HepG2 (cell line): ENCODE measurements at regions not wholly inside any gene's neighbourhood (a gene's known extent, or its start where the extent isn't known, plus 50 kb on each side); places are given as distances from the start of the nearest gene placed in this dataset.

Experiments used
- ATAC-seq: fragments of 200-7000 bp; cut with Tn5 transposase; 3 replicates; pipeline ENCODE4 v1.9.1; 2020; ENCODE audit warnings: mild to moderate bottlenecking, moderate library complexity
- BruUV-seq: library from RNA; stranded (reverse); fragments of 400-500 nt; replicated peaks from 2 replicates; lab custom pipeline; 2021; lab: Mats Ljungman, UMichigan
- CTCF ChIA-PET: fragments of 300-600 bp; formaldehyde crosslinking; extraction: SDS; loops from one replicate; lab custom pipeline; 2021; ENCODE audit warnings: low total read pairs, inconsistent platforms, low intra/inter-chr PET ratio; lab: Yijun Ruan, JAX
- POLR2A ChIA-PET: fragments of 350-600 bp; sonication (Branson Sonifier 250); formaldehyde crosslinking; loops from one replicate; lab custom pipeline; 2020; ENCODE audit warnings: antibody characterized with exemption, inconsistent platforms; lab: Yijun Ruan, JAX
- DNase-seq: peaks from one replicate; pipeline ENCODE4 v3.0.0-alpha.2; 2015; ENCODE audit warnings: low spot score
- FAIRE-seq: peaks from 3 replicates; lab custom pipeline; 2011; peaks lifted over from hg19 to GRCh38; lab: Jason Lieb, UNC
- H2AFZ ChIP-seq: one replicate; pipeline ENCODE4 v1.6.1; 2011; ENCODE audit warnings: low read length, inconsistent platforms
- H3K27ac ChIP-seq: fragments of 300-600 bp; 3 replicates; pipeline ENCODE4 v1.8.0; 2011; ENCODE audit warnings: mixed run types, mild to moderate bottlenecking, mixed read lengths, low read length, inconsistent platforms; ENCODE audit not compliant: insufficient read depth; ENCODE audit errors: extremely low read length
- H3K27me3 ChIP-seq, 2 experiments: fragments of 200-600 bp in 1 of 2; 2 replicates in 1 of 2; 3 replicates in 1 of 2; pipeline versions ENCODE4 v1.6.0 to v1.8.0; 2011; ENCODE audit warnings: low read length in 2 of 2, mild to moderate bottlenecking in 2 of 2, moderate library complexity in 2 of 2, inconsistent platforms in 1 of 2; ENCODE audit not compliant: insufficient read depth in 2 of 2, control insufficient read depth in 1 of 2
- H3K36me3 ChIP-seq, 2 experiments: fragments of 200-600 bp in 1 of 2; replicated peaks in 1 of 2; 2 replicates in 1 of 2; 3 replicates in 1 of 2; pipeline versions ENCODE4 v1.5.1 to v1.8.0; 2011; ENCODE audit warnings: low read length in 2 of 2, inconsistent platforms in 1 of 2; ENCODE audit not compliant: insufficient read depth in 2 of 2, control insufficient read depth in 1 of 2
- H3K4me1 ChIP-seq: 2 replicates; pipeline ENCODE4 v1.5.1; 2012; ENCODE audit warnings: low read length, inconsistent platforms; ENCODE audit not compliant: insufficient read depth
- H3K4me2 ChIP-seq: 2 replicates; pipeline ENCODE4 v1.6.0; 2011; ENCODE audit warnings: low read depth, low read length, inconsistent platforms
- H3K4me3 ChIP-seq, 3 experiments: fragments of 200-600 bp in 1 of 3; sonication (generic), shearing (Covaris generic) in 1 of 3; replicated peaks in 1 of 3; 2 replicates each; pipeline ENCODE4 v1.5.1; 2011 to 2016; ENCODE audit warnings: low read length in 3 of 3, inconsistent platforms in 2 of 3, low read depth in 2 of 3, mild to moderate bottlenecking in 2 of 3, control low read depth in 1 of 3, mixed read lengths in 1 of 3; ENCODE audit not compliant: insufficient read depth in 1 of 3
- H3K79me2 ChIP-seq: one replicate; pipeline ENCODE4 v1.6.1; 2011; ENCODE audit warnings: low read length, inconsistent platforms; ENCODE audit not compliant: insufficient read depth
- H3K9ac ChIP-seq: 2 replicates; pipeline ENCODE4 v1.6.0; 2011; ENCODE audit warnings: mild to moderate bottlenecking, low read depth, low read length, inconsistent platforms; ENCODE audit not compliant: insufficient read depth
- H3K9me3 ChIP-seq: 2 replicates; pipeline ENCODE4 v1.5.1; 2012; ENCODE audit warnings: mild to moderate bottlenecking, low read length
- H4K20me1 ChIP-seq: 2 replicates; pipeline ENCODE4 v1.6.0; 2011; ENCODE audit warnings: inconsistent platforms, mild to moderate bottlenecking, low read length, moderate library complexity; ENCODE audit not compliant: insufficient read depth
- FOXC1 ChIP-seq: sonication (generic); formaldehyde crosslinking; IDR thresholded peaks from 2 replicates; pipeline ENCODE4 v1.8.0; 2022; ENCODE audit warnings: mild to moderate bottlenecking, missing genetic modification reagents, borderline replicate concordance
- HDAC1 ChIP-seq: sonication (generic); formaldehyde crosslinking; IDR thresholded peaks from 2 replicates; pipeline ENCODE4 v1.5.1; 2020; ENCODE audit warnings: mild to moderate bottlenecking, missing genetic modification reagents
- HNF4A ChIP-seq: sonication (generic); formaldehyde crosslinking; IDR thresholded peaks from 2 replicates; pipeline ENCODE4 v1.4.0; 2020; ENCODE audit warnings: missing genetic modification reagents
- HOXA5 ChIP-seq: sonication (generic); formaldehyde crosslinking; IDR thresholded peaks from 2 replicates; pipeline ENCODE4 v1.4.0; 2020; ENCODE audit warnings: missing genetic modification reagents
- MAFF ChIP-seq: IDR thresholded peaks from 2 replicates; pipeline ENCODE4 v1.6.1; 2011; ENCODE audit warnings: low read depth, low read length, improper control_type of control experiment
- MAFK ChIP-seq, 2 experiments: IDR thresholded peaks in 1 of 2; conservative IDR thresholded peaks in 1 of 2; 2 replicates each; pipeline ENCODE4 v1.6.1; 2011; ENCODE audit warnings: improper control_type of control experiment in 2 of 2, low read length in 2 of 2
- MIXL1 ChIP-seq: IDR thresholded peaks from 2 replicates; pipeline ENCODE4 v1.6.1; 2016
- PHF21A ChIP-seq: sonication (generic); formaldehyde crosslinking; IDR thresholded peaks from 2 replicates; pipeline ENCODE4 v1.5.0; 2020; ENCODE audit warnings: mild to moderate bottlenecking, missing genetic modification reagents
- SNRNP70 ChIP-seq: fragments of 200-400 bp; formaldehyde crosslinking; IDR thresholded peaks from 2 replicates; pipeline ENCODE4 v1.6.1; 2017; ENCODE audit warnings: mild to moderate bottlenecking, low read depth, low read length, moderate library complexity
- STAT5B ChIP-seq: sonication (generic); formaldehyde crosslinking; IDR thresholded peaks from 2 replicates; pipeline ENCODE4 v1.4.0; 2020; ENCODE audit warnings: missing genetic modification reagents
- WGBS: methylation state at CpG from one replicate; pipeline ENCODE4 v1.1.6; 2017; ENCODE audit warnings: low lambda C conversion rate; 5-methylcytosine and 5-hydroxymethylcytosine counted together
- in situ Hi-C: cut with HindIII; loops from 2 replicates; pipeline ENCODE4 v1.10.0; 2017; ENCODE audit warnings: low pct_unique_long_range_greater_than_20kb; ENCODE audit not compliant: extremely low pct_ligation_motif_present
- intact Hi-C: fragments of 100-400 bp; cut with micrococcal nuclease; formaldehyde crosslinking; loops from one replicate; pipeline ENCODE4 v1.10.0; 2022; ENCODE audit not compliant: unreplicated experiment
- TF ChIP-seq, protein P1 (sequence below): sonication (generic); formaldehyde crosslinking; IDR thresholded peaks from 2 replicates; pipeline ENCODE4 v1.5.0; 2020; ENCODE audit warnings: mild to moderate bottlenecking, missing genetic modification reagents, borderline replicate concordance
- TF ChIP-seq, protein P2 (sequence below): sonication (generic); formaldehyde crosslinking; IDR thresholded peaks from 2 replicates; pipeline ENCODE4 v1.4.0; 2020; ENCODE audit warnings: mild to moderate bottlenecking, missing genetic modification reagents
- TF ChIP-seq, protein P3 (sequence below): sonication (generic); formaldehyde crosslinking; IDR thresholded peaks from 2 replicates; pipeline ENCODE4 v1.5.0; 2020; ENCODE audit warnings: mild to moderate bottlenecking, low read depth, missing genetic modification reagents, borderline replicate concordance
- TF ChIP-seq, protein P4 (sequence below): sonication (generic); formaldehyde crosslinking; conservative IDR thresholded peaks from 2 replicates; pipeline ENCODE4 v1.8.0; 2022; ENCODE audit warnings: mild to moderate bottlenecking, moderate library complexity, missing genetic modification reagents

DNA sequence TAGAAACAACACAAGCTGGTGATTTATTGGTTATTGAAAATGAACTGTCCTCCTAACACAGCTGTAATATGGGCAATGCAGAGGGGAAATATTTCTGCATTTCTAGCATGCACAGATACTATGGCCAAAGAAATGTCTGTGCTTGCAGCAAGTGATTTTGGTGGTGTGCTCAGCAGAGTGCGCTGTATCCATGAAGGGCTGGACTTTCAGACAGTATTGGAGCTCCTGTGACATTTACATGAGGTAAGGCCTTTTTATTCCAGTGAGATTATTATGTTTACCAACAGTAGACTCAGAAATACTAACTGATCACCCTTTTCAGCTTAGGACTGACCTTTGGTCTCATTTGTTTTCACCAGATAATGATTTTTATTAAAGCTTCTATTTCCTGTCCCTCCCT lies 1302.6 kb upstream of the EPHA6 start (continued):
- TF ChIP-seq, protein P1, sequence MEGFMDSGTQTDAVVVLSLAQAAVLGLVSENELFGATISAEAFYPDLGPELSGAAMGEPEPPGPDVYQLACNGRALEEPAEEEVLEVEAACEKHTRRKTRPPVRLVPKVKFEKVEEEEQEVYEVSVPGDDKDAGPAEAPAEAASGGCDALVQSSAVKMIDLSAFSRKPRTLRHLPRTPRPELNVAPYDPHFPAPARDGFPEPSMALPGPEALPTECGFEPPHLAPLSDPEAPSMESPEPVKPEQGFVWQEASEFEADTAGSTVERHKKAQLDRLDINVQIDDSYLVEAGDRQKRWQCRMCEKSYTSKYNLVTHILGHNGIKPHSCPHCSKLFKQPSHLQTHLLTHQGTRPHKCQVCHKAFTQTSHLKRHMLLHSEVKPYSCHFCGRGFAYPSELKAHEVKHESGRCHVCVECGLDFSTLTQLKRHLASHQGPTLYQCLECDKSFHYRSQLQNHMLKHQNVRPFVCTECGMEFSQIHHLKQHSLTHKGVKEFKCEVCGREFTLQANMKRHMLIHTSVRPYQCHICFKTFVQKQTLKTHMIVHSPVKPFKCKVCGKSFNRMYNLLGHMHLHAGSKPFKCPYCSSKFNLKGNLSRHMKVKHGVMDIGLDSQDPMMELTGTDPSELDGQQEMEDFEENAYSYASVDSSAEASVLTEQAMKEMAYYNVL, result no peak
- TF ChIP-seq, all 625 proteins: peak for 0

DNA sequence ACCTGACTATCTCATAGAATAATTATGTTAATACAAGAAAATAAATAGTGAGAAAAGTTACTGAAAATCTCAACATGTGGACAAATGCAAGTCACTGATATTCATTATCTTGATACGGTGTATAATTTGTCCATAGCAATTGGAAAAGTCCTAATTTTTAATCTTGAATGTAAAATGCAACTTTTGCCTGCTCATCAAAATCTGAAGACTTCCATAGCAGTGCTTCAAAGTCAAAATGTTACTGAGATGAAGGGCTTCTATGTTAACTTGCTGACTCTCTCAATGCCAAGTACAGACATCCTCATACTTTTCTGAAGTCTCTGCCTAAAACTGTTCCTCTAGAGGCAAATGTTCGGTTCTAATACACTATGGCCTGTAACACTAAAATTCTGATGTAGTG lies 1300.1 kb upstream of the EPHA6 start:
- H3K4me3 ChIP-seq, result no peak overlapping the region
- no peaks in the 10 kb centered on the region for H3K27me3 ChIP-seq
- intact Hi-C loops, result no loop called here
- FAIRE-seq (no peak), DNase-seq (no peak), ATAC-seq (no peak)
- H2AFZ ChIP-seq, result no peak overlapping the region
- POLR2A ChIA-PET, result no interaction called here
- in situ Hi-C loops, result no loop called here
- no peak overlapping the region for H3K4me2 ChIP-seq
- no peaks in the 10 kb centered on the region for H3K9me3 ChIP-seq
- H4K20me1 ChIP-seq, result no peaks in the 10 kb centered on the region; the same call in 1 of the 2 replicates
- CTCF ChIA-PET, result no interaction called here
- no peaks in the 10 kb centered on the region for H3K4me1 ChIP-seq
- H3K9ac ChIP-seq, result no peak overlapping the region
- H3K79me2 ChIP-seq, result no peaks in the 10 kb centered on the region
- TF ChIP-seq PHF21A (CRISPR knock-in tag) (no peak), MAFK (conservative IDR thresholded peaks at IDR 0.05 in 1 of 2, IDR thresholded peaks at IDR 0.05 in 1 of 2; ENCODE audit: low read length in 2 of 2) (peak; percentile 58 to 75), MAFF (peak; percentile 66; the same call in 1 of the 2 replicates)
- no peak overlapping the region for H3K27ac ChIP-seq
- WGBS, result 2% methylated on average over 2 of the region's 2 CpGs
- no TSS peak for BruUV-seq
- H3K36me3 ChIP-seq, result no peaks in the 10 kb centered on the region

DNA sequence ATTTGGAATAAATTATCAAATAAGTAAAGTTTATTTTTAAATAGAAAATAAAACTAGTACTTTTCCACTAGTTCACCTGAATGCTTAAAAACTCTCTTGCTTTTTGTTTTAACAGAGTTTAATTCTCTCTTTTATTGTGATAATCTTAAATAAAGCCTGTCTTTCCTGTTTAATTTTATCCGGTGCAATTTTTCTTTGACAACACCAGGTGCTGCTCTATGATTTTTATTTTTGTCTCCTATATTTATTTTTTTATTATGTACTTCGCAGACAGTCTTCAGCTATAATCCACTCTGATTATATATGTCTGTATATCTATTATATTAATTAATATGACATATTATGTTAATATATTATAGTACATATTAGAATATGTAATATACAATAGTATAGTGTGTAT lies 1293.0 kb upstream of the EPHA6 start:
- FAIRE-seq (no peak), DNase-seq (no peak)
- no peak for TF ChIP-seq HNF4A (CRISPR knock-in tag)
- TF ChIP-seq, protein P2, sequence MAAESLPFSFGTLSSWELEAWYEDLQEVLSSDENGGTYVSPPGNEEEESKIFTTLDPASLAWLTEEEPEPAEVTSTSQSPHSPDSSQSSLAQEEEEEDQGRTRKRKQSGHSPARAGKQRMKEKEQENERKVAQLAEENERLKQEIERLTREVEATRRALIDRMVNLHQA, result no peak
- TF ChIP-seq, protein P3, sequence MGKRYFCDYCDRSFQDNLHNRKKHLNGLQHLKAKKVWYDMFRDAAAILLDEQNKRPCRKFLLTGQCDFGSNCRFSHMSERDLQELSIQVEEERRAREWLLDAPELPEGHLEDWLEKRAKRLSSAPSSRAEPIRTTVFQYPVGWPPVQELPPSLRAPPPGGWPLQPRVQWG (CRISPR knock-in tag), result no peak
- no peak for TF ChIP-seq FOXC1
- no peak for TF ChIP-seq SNRNP70
- TF ChIP-seq MIXL1 (CRISPR knock-in tag), result no peak
- TF ChIP-seq HOXA5, result no peak
- TF ChIP-seq HDAC1 (CRISPR knock-in tag), result no peak
- TF ChIP-seq, protein P4, sequence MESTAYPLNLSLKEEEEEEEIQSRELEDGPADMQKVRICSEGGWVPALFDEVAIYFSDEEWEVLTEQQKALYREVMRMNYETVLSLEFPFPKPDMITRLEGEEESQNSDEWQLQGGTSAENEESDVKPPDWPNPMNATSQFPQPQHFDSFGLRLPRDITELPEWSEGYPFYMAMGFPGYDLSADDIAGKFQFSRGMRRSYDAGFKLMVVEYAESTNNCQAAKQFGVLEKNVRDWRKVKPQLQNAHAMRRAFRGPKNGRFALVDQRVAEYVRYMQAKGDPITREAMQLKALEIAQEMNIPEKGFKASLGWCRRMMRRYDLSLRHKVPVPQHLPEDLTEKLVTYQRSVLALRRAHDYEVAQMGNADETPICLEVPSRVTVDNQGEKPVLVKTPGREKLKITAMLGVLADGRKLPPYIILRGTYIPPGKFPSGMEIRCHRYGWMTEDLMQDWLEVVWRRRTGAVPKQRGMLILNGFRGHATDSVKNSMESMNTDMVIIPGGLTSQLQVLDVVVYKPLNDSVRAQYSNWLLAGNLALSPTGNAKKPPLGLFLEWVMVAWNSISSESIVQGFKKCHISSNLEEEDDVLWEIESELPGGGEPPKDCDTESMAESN (CRISPR knock-in tag), result no peak
- TF ChIP-seq STAT5B (CRISPR knock-in tag), result no peak

More for the DNA sequence above, 1293.0 kb upstream of the EPHA6 start:
- Histone ChIP-seq H3K4me1 (no peaks in the 10 kb centered on the region), H3K9me3 (no peaks in the 10 kb centered on the region), H3K4me3 (no peak overlapping the region), H4K20me1 (no peaks in the 10 kb centered on the region), H3K9ac (no peak overlapping the region), H3K27ac (no peak overlapping the region), H3K79me2 (no peaks in the 10 kb centered on the region), H2AFZ (no peak overlapping the region), H3K27me3 (no peaks in the 10 kb centered on the region), H3K4me2 (no peak overlapping the region), H3K36me3 (no peaks in the 10 kb centered on the region)
- CTCF ChIA-PET, result no interaction called here
- no peak for ATAC-seq
- in situ Hi-C loops (no loop called here), intact Hi-C loops (no loop called here)
- BruUV-seq, result no TSS peak
- 32% methylated on average over 2 of the region's 2 CpGs for WGBS
- POLR2A ChIA-PET, result no interaction called here
